HCT116 (cell line): ENCODE measurements at regions not wholly inside any gene's neighbourhood (a gene's known extent, or its start where the extent isn't known, plus 50 kb on each side); places are given as distances from the start of the nearest gene placed in this dataset.

Experiments
- CTCF ChIP-seq, 3 experiments: fragments of 200-600 bp in 1 of 3; sonication (generic) in 1 of 3; IDR thresholded peaks in 2 of 3; conservative IDR thresholded peaks in 1 of 3; 2 replicates each; pipeline ENCODE4 v1.5.1; 2012 to 2017; ENCODE audit warnings: low read depth in 2 of 3, low read length in 2 of 3, antibody characterized with exemption in 1 of 3, borderline replicate concordance in 1 of 3, control low read depth in 1 of 3, mild to moderate bottlenecking in 1 of 3, mixed read lengths in 1 of 3, mixed run types in 1 of 3, moderate library complexity in 1 of 3; ENCODE audit not compliant: insufficient read depth in 1 of 3
- ELF1 ChIP-seq: IDR thresholded peaks from 2 replicates; pipeline ENCODE4 v1.6.1; 2012; ENCODE audit warnings: low read depth, borderline replicate concordance
- FOSL1 ChIP-seq: IDR thresholded peaks from 2 replicates; pipeline ENCODE4 v1.6.1; 2012; ENCODE audit warnings: low read depth
- JUND ChIP-seq: IDR thresholded peaks from 2 replicates; pipeline ENCODE4 v1.6.1; 2012
- POLR2A ChIP-seq: IDR thresholded peaks from 2 replicates; pipeline ENCODE4 v1.7.0; 2011; ENCODE audit warnings: borderline replicate concordance; ENCODE audit not compliant: insufficient read depth, insufficient read length; ENCODE audit errors: extremely low read depth
- POLR2AphosphoS5 ChIP-seq: IDR thresholded peaks from 2 replicates; pipeline ENCODE4 v1.6.1; 2011; ENCODE audit warnings: mild to moderate bottlenecking, low read depth, low read length, moderate library complexity
- TCF7L2 ChIP-seq: IDR thresholded peaks from 2 replicates; pipeline ENCODE4 v1.7.0; 2011; ENCODE audit warnings: borderline replicate concordance, inconsistent platforms; ENCODE audit not compliant: insufficient read depth, insufficient read length; ENCODE audit errors: extremely low read depth
- ZNF274 ChIP-seq: fragments of 200-500 bp; sonication (Bioruptor generic); IDR thresholded peaks from 2 replicates; pipeline ENCODE4 v1.6.1; 2014; ENCODE audit warnings: mild to moderate bottlenecking, low read depth, low read length, inconsistent platforms

- TF ChIP-seq POLR2AphosphoS5: no peak
- TF ChIP-seq POLR2A: no peak
- TF ChIP-seq TCF7L2: no peak
- TF ChIP-seq CTCF (IDR thresholded peaks at IDR 0.05 in 2 of 3, conservative IDR thresholded peaks at IDR 0.05 in 1 of 3; ENCODE audit: borderline replicate concordance in 1 of 3, insufficient read depth in 1 of 3, low read depth in 2 of 3, low read length in 2 of 3): no peak
- no peak for TF ChIP-seq JUND
- TF ChIP-seq ZNF274: no peak
- TF ChIP-seq FOSL1: no peak
- TF ChIP-seq ELF1: no peak
Measured at GRCh38 chr4:36852856-36853255, 391.7 kb upstream of the NWD2 start.
